A673 (cell line): ENCODE measurements at regions not wholly inside any gene's neighbourhood (a gene's known extent, or its start where the extent isn't known, plus 50 kb on each side); places are given as distances from the start of the nearest gene placed in this dataset.

Source experiments
- BruUV-seq: library from RNA; stranded (reverse); fragments of 400-500 nt; replicated peaks from 2 replicates; lab custom pipeline; 2021; lab: Mats Ljungman, UMichigan
- CTCF ChIA-PET: fragments of 300-600 bp; sonication (Branson Sonifier 250); formaldehyde crosslinking; loops from one replicate; lab custom pipeline; 2022; ENCODE audit warnings: antibody characterized with exemption; lab: Charles Lee
- POLR2A ChIA-PET: fragments of 300-600 bp; sonication (Branson Sonifier 250); formaldehyde crosslinking; loops from one replicate; lab custom pipeline; 2022; ENCODE audit warnings: antibody characterized with exemption; ENCODE audit not compliant: low non-redundant PET; lab: Charles Lee
- DNase-seq: peaks from one replicate; pipeline ENCODE4 v3.0.0-alpha.2; 2015; ENCODE audit warnings: low spot score
- H3K27ac ChIP-seq: fragments of 200-600 bp; sonication (generic); 2 replicates; pipeline ENCODE4 v1.5.1; 2016; ENCODE audit warnings: mixed run types, low read depth, mild to moderate bottlenecking, mixed read lengths, antibody characterized with exemption, low read length; ENCODE audit not compliant: poor library complexity, severe bottlenecking
- H3K27me3 ChIP-seq: fragments of 200-600 bp; sonication (generic); replicated peaks from 2 replicates; pipeline ENCODE4 v1.6.1; 2017; ENCODE audit warnings: mixed run types, low read depth, mild to moderate bottlenecking, mixed read lengths, antibody characterized with exemption, low read length; ENCODE audit not compliant: insufficient read depth, poor library complexity
- H3K36me3 ChIP-seq: fragments of 200-600 bp; sonication (generic); 2 replicates; pipeline ENCODE4 v1.6.1; 2016; ENCODE audit warnings: mixed run types, mild to moderate bottlenecking, mixed read lengths, antibody characterized with exemption, low read length; ENCODE audit not compliant: insufficient read depth, poor library complexity, severe bottlenecking
- H3K4me1 ChIP-seq: fragments of 200-600 bp; sonication (generic); 2 replicates; pipeline ENCODE4 v1.6.1; 2017; ENCODE audit warnings: mixed run types, mild to moderate bottlenecking, mixed read lengths, antibody characterized with exemption, low read length; ENCODE audit not compliant: insufficient read depth, poor library complexity, severe bottlenecking
- H3K4me3 ChIP-seq: fragments of 200-600 bp; sonication (generic); 2 replicates; pipeline ENCODE4 v1.5.1; 2016; ENCODE audit warnings: low read depth, mixed run types, mild to moderate bottlenecking, mixed read lengths, low read length; ENCODE audit not compliant: poor library complexity, severe bottlenecking
- H3K9me3 ChIP-seq: fragments of 200-600 bp; sonication (generic); 2 replicates; pipeline ENCODE4 v1.6.1; 2016; ENCODE audit warnings: mixed run types, low read depth, mild to moderate bottlenecking, mixed read lengths, antibody characterized with exemption, low read length; ENCODE audit not compliant: poor library complexity, severe bottlenecking
- CTCF ChIP-seq: fragments of 300-800, 200-600 bp; sonication (generic); conservative IDR thresholded peaks from 2 replicates; pipeline ENCODE4 v1.5.1; 2017; ENCODE audit warnings: low read depth, mild to moderate bottlenecking, antibody characterized with exemption, low read length, moderate library complexity, mixed read lengths
- EZH2 ChIP-seq: fragments of 200-600 bp; sonication (generic); IDR thresholded peaks from 2 replicates; pipeline ENCODE4 v1.6.1; 2017; ENCODE audit warnings: borderline replicate concordance, low read depth, mild to moderate bottlenecking, mixed read lengths, antibody characterized with exemption, low read length; ENCODE audit not compliant: poor library complexity, severe bottlenecking
- intact Hi-C: fragments of 100-400 bp; cut with micrococcal nuclease; formaldehyde crosslinking; loops from one replicate; pipeline ENCODE4 v1.10.0; 2022; ENCODE audit not compliant: unreplicated experiment

- no peak for DNase-seq
- BruUV-seq, result no TSS peak
- H3K9me3 ChIP-seq, result no peaks in the 10 kb centered on the region
- ChIA-PET CTCF (no interaction called here), POLR2A (no interaction called here)
- H3K27ac ChIP-seq, result no peak overlapping the region
- peaks cover 9% of the 10 kb centered on the region for H3K27me3 ChIP-seq
- no peaks in the 10 kb centered on the region for H3K36me3 ChIP-seq
- no peak for TF ChIP-seq EZH2
- no peak for TF ChIP-seq CTCF
- no peaks in the 10 kb centered on the region for H3K4me1 ChIP-seq
- no peak overlapping the region for H3K4me3 ChIP-seq
- intact Hi-C loops, result no loop called here
Observed at GRCh38 chr11:116603728-116604323, 169.0 kb downstream of the BUD13 start.

- no peak for TF ChIP-seq CTCF
- no peak for TF ChIP-seq EZH2
- no peak for DNase-seq
- CTCF ChIA-PET, result no interaction called here
- Histone ChIP-seq H3K27ac (no peak overlapping the region), H3K9me3 (no peaks in the 10 kb centered on the region), H3K4me1 (no peaks in the 10 kb centered on the region), H3K27me3 (peaks cover 5% of the 10 kb centered on the region), H3K4me3 (no peak overlapping the region), H3K36me3 (no peaks in the 10 kb centered on the region)
- POLR2A ChIA-PET, result no interaction called here
- intact Hi-C loops, result no loop called here
- BruUV-seq, result no TSS peak
Observed at GRCh38 chr11:116602637-116602942, 170.2 kb downstream of the BUD13 start.

- no TSS peak for BruUV-seq
- H3K4me3 ChIP-seq, result no peak overlapping the region
- H3K36me3 ChIP-seq, result no peaks in the 10 kb centered on the region
- ChIA-PET CTCF (no interaction called here), POLR2A (no interaction called here)
- intact Hi-C loops, result no loop called here
- peaks cover 5% of the 10 kb centered on the region for H3K27me3 ChIP-seq
- no peaks in the 10 kb centered on the region for H3K4me1 ChIP-seq
- TF ChIP-seq CTCF, result no peak
- TF ChIP-seq EZH2, result no peak
- H3K27ac ChIP-seq, result no peak overlapping the region
- peak; percentile 33 for DNase-seq
- no peaks in the 10 kb centered on the region for H3K9me3 ChIP-seq
Observed at GRCh38 chr11:116601814-116602636, 170.8 kb downstream of the BUD13 start.
